ENCODE measurements at regions not wholly inside any gene's neighbourhood (a gene's known extent, or its start where the extent isn't known, plus 50 kb on each side); places are given as distances from the start of the nearest gene placed in this dataset.

DNA sequence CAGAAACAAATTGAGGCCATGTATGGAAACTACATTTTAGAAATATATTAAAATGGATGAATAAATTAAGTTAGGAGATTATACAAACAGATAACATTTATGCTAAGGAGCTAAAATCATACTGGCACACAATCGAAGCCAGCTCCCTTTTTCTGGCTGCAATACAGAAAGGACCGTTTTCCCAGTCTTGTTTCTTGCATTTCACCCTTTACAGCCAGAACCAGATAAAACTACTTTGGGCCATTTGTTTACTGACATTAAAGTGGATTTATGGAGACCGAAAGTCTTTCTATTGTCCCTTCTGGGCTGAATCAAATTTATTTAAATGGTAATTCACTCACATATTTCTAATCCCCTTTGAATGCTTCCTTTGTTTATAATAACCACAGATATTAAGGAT, 50.1 kb upstream of the CNTN3 start:
- no peaks in the 10 kb centered on the region for H3K27me3 ChIP-seq
- H3K36me3 ChIP-seq: no peaks in the 10 kb centered on the region
- no peak overlapping the region for H3K4me3 ChIP-seq (ENCODE audit: low read depth, low read length)
- H3K9me3 ChIP-seq: no peaks in the 10 kb centered on the region
- no peaks in the 10 kb centered on the region for H3K4me1 ChIP-seq
- no peak for DNase-seq
- TF ChIP-seq, protein P1, sequence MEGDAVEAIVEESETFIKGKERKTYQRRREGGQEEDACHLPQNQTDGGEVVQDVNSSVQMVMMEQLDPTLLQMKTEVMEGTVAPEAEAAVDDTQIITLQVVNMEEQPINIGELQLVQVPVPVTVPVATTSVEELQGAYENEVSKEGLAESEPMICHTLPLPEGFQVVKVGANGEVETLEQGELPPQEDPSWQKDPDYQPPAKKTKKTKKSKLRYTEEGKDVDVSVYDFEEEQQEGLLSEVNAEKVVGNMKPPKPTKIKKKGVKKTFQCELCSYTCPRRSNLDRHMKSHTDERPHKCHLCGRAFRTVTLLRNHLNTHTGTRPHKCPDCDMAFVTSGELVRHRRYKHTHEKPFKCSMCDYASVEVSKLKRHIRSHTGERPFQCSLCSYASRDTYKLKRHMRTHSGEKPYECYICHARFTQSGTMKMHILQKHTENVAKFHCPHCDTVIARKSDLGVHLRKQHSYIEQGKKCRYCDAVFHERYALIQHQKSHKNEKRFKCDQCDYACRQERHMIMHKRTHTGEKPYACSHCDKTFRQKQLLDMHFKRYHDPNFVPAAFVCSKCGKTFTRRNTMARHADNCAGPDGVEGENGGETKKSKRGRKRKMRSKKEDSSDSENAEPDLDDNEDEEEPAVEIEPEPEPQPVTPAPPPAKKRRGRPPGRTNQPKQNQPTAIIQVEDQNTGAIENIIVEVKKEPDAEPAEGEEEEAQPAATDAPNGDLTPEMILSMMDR (IDR thresholded peaks at IDR 0.05; ENCODE audit: low read depth, low read length): no peak

Data from BE2C (cell line).